AG04450 (cell line): ENCODE measurements at regions not wholly inside any gene's neighbourhood (a gene's known extent, or its start where the extent isn't known, plus 50 kb on each side); places are given as distances from the start of the nearest gene placed in this dataset.

Experiments
- CTCF ChIA-PET: fragments of 300-600, 350-600 bp; formaldehyde crosslinking; extraction: SDS; loops from one replicate; lab custom pipeline; 2022; ENCODE audit warnings: antibody characterized with exemption, inconsistent platforms; lab: Charles Lee
- POLR2A ChIA-PET: fragments of 350-600 bp; formaldehyde crosslinking; extraction: SDS; loops from one replicate; lab custom pipeline; 2021; ENCODE audit warnings: antibody characterized with exemption, inconsistent platforms; lab: Yijun Ruan, JAX
- DNase-seq: peaks from one replicate; pipeline ENCODE4 v3.0.0-alpha.2; 2011; ENCODE audit warnings: low read depth, low spot score
- H3K27ac ChIP-seq: one replicate; pipeline ENCODE4 v1.5.1; 2012; ENCODE audit warnings: low read depth, low read length, control low read depth
- H3K27me3 ChIP-seq: one replicate; pipeline ENCODE4 v1.6.0; 2012; ENCODE audit warnings: low read length; ENCODE audit not compliant: control insufficient read depth, insufficient read depth
- H3K4me3 ChIP-seq: 2 replicates; pipeline ENCODE4 v1.5.1; 2011; ENCODE audit warnings: mild to moderate bottlenecking, low read depth, low read length, control low read depth
- H3K9me3 ChIP-seq: 2 replicates; pipeline ENCODE4 v1.5.1; 2012; ENCODE audit warnings: low read length; ENCODE audit not compliant: control insufficient read depth, insufficient read depth
- TF ChIP-seq, protein P1 (sequence below): IDR thresholded peaks from 2 replicates; pipeline ENCODE4 v1.5.1; 2011; ENCODE audit warnings: low read depth, low read length, control low read depth, inconsistent platforms

DNA sequence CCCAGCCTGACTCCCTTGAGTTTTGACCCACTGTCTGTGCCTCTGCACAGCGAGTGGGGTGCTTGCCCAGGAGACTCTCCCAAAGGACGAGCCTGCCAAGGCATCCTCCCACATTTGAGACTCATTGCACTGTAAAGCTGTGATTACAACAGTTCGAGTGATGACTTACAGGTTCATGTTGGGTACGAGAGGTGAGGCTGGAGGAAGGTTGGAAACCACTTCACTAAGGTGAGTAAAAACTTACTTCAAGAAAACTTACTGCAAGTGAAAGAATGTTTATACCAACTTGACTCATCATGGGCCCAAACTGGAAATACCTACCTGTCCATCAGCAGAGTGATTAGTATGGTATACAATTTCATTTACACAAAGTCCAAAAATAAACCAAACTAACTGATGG, 360.1 kb upstream of the CDH11 start:
- CTCF ChIA-PET, result interaction anchor here (0.6 kb wide), 1 partner anchor 57 kb away, joined by 4 read pairs; no protein-coding TSS in a partner anchor
- POLR2A ChIA-PET, result no interaction called here
- H3K4me3 ChIP-seq, result no peak overlapping the region
- peaks cover 2% of the 10 kb centered on the region for H3K27me3 ChIP-seq
- TF ChIP-seq, protein P1, sequence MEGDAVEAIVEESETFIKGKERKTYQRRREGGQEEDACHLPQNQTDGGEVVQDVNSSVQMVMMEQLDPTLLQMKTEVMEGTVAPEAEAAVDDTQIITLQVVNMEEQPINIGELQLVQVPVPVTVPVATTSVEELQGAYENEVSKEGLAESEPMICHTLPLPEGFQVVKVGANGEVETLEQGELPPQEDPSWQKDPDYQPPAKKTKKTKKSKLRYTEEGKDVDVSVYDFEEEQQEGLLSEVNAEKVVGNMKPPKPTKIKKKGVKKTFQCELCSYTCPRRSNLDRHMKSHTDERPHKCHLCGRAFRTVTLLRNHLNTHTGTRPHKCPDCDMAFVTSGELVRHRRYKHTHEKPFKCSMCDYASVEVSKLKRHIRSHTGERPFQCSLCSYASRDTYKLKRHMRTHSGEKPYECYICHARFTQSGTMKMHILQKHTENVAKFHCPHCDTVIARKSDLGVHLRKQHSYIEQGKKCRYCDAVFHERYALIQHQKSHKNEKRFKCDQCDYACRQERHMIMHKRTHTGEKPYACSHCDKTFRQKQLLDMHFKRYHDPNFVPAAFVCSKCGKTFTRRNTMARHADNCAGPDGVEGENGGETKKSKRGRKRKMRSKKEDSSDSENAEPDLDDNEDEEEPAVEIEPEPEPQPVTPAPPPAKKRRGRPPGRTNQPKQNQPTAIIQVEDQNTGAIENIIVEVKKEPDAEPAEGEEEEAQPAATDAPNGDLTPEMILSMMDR, result no peak
- H3K9me3 ChIP-seq, result no peaks in the 10 kb centered on the region
- no peak for DNase-seq
- no peak overlapping the region for H3K27ac ChIP-seq

DNA sequence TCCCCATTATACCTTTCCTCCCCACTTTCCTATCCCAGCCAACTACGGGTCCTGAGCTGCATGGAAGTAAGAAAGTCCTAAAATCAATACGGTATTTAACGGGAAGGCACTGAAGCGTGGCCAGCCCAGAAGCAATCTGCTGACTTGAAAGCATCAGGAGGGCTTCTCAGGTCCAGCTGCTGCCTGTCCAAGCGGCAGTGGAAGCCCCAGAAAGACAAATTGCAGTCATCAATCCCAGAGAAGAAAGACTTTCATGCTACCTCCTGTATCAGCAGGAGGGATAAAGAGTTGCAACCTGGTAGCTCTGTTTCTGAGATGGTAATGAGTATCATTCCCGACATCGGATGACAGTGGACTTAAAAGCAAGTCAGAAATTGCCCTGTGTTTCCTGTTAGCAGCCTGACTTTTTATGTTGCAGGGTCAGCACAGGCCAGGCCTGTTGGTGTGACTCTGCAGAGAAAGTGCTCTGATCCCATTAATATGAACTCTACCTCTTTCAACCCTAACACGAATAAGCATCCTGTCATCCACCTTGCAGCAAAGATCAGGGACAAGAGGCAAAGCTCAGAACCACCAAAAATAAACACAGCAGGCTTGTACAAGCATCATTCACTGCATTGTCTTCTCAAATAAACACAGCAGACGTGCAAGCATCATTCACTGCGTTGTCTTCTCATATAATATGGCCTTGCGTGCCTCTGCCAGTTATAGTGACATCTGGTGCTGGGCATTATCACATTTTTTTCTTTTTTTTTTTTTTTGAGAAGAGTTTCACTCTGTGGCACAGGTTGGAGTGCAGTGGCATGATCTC, 358.6 kb upstream of the CDH11 start:
- CTCF ChIA-PET, result no interaction called here
- no peak for DNase-seq
- POLR2A ChIA-PET, result interaction anchor here (0.7 kb wide), 1 partner anchor 293 kb away, joined by 5 read pairs; no protein-coding TSS in a partner anchor
- Histone ChIP-seq H3K4me3 (no peak overlapping the region), H3K9me3 (no peaks in the 10 kb centered on the region), H3K27ac (no peak overlapping the region), H3K27me3 (peaks cover 2% of the 10 kb centered on the region)
- TF ChIP-seq, protein P1, result no peak

DNA sequence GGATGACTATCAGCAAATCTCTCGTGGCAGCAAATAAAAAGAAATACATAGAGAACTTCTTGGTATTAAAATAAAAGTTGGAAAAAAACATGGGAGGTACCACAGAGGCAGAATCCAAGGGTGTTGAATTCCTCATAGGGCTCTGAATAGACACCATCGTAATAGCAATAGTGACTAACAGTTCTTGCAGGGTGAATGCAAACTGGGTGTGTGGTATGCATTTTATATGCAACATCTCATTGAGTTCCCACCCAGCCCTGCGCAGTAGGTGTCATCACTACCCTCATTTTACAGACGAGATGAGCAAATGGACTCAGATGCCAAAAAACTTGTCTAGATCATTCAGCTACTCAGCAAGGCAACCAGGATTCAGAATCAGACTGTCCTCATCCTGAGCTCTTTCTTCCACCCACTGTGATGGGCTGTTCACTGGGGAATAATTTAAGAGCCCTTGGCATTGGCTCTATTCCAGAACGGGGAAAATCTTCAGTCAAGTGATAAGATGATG, 354.6 kb upstream of the CDH11 start:
- Histone ChIP-seq H3K9me3 (no peaks in the 10 kb centered on the region), H3K27me3 (peaks cover 5% of the 10 kb centered on the region), H3K27ac (no peak overlapping the region), H3K4me3 (no peak overlapping the region)
- POLR2A ChIA-PET, result no interaction called here
- CTCF ChIA-PET, result interaction anchor here (0.7 kb wide), 1 partner anchor 343 kb away, joined by 3 read pairs; no protein-coding TSS in a partner anchor
- no peak for DNase-seq
- TF ChIP-seq, protein P1, result no peak

DNA sequence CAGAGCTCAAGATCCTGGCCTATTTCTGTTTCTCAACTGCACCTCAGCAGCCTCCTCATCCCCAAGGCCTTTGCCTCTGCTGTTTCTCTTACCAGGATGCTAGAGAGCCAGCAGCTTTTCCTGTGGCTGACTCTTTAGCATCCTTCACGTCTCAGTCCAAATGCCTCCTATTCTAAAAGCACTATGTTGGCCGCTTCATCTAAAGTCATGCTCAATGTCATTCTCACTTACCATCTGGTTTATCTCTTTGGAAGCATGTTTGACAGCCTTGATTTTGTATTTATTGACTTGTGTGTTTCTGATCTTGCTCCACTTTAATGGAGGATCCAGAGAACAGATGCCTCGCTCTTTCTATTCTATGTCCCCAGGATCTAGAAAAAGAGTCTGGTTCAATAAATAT, 351.8 kb upstream of the CDH11 start:
- ChIA-PET POLR2A (no interaction called here), CTCF (no interaction called here)
- Histone ChIP-seq H3K27ac (no peak overlapping the region), H3K27me3 (peaks cover 6% of the 10 kb centered on the region), H3K4me3 (no peak overlapping the region), H3K9me3 (no peaks in the 10 kb centered on the region)
- TF ChIP-seq, protein P1, result no peak
- no peak for DNase-seq

DNA sequence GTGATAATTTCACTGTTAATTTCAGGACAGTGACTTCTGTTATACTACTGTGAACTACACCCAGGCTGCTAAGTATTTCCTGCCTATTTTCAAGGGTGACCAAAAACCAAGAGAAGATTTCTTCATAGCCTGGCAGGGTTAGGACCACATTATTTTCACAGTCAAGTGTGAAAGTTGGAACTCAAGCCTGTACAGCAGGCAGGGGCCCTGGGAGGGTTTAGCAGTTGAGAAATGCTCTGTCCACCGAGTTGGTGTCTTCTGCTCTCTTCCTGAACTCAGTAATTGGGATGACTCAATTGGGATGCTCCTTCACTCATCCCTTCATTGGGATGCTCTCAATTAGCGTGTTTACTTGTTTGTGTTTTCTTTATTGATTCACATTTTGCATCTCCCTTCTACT, 347.3 kb upstream of the CDH11 start:
- no peak overlapping the region for H3K4me3 ChIP-seq
- H3K9me3 ChIP-seq, result no peaks in the 10 kb centered on the region
- ChIA-PET POLR2A (no interaction called here), CTCF (no interaction called here)
- H3K27ac ChIP-seq, result no peak overlapping the region
- H3K27me3 ChIP-seq, result peaks cover 3% of the 10 kb centered on the region
- DNase-seq, result no peak
- TF ChIP-seq, protein P1, result no peak
